GM21786 (cell line): ENCODE measurements at regions not wholly inside any gene's neighbourhood (a gene's known extent, or its start where the extent isn't known, plus 50 kb on each side); places are given as distances from the start of the nearest gene placed in this dataset.

Source experiments
- ATAC-seq: cut with Tn5 transposase; IDR thresholded peaks from one replicate; pipeline ENCODE4 v1.9.1; 2021; ENCODE audit not compliant: unreplicated experiment

DNA sequence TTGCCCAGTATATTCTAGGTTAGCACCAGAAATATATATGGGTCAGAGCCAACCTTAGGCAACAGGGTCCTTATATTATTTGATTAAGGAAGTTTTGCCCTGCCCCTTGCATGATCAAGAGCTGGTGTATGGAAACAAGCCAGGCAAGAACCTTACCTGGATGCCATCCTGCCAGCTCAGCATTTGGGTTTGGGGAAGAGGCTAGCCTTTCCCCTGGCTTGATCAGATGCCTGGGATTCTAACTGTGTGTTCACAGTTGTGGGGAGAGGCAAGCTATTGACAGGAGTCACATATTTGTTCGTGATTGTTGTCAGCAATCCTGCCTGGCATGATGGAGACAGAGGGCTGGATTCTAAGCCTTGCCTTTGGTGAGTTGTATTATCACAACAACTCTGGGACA is 260.0 kb upstream of the DACH1 start:
- no peak for ATAC-seq

DNA sequence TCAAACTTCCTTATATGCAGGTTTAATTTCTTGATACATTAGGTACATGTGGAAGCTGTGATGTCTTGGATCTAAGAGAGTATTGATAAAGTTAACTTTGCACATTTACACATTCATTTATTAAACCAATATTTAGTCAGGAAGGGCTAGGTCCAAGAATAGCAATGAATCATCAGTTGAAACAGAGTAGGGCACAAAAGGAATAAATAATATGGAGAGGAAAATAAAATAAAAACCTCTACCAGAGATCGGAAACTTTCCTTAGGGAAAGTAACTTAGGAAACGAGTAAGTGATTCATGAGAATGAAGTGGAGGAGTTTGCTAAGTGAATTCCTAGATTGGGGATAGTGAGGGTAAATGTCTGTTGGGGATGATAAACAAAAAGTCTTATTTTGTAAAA is 259.4 kb upstream of the DACH1 start:
- no peak for ATAC-seq

GRCh38 chr13:72125561-72125960 is 258.6 kb upstream of the DACH1 start:
- no peak for ATAC-seq

GRCh38 chr13:72122661-72123255 is 255.8 kb upstream of the DACH1 start:
- no peak for ATAC-seq

DNA sequence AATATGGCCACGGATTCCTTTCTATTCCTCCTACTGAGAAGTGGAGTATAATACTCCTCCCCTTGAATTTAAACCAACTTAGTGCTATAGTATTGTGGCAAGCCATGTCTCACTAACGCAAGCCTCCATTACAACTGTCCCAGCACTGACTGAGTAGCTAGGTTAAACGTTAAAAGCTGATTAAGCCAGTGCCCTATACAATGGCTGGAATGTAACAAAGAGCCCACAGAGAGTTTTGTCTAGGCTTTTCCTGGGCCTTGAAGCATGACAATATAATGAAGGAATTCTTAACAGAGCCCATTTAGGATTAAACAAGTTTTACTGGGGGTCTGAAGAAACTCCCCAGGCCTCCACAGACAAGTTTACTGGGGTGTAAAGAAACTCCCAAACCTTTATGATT is 254.5 kb upstream of the DACH1 start:
- no peak for ATAC-seq

DNA sequence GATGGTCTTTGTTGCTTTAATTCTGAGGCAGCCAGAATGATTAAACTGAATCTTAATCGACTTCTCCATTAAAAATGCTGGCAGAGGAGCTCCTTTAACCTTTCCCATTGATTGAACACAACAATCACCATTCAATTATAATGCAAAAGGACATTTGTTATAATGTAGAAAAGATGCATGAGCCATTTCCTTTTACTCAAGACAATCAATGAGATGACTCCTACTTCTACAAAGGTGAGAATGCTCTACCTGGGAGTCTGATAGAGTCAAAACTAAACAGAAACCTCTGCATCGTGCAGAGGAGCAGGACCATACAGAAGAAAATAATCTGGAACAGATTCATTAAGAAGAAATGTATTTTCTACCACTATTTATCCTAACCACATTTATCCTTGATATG is 253.6 kb upstream of the DACH1 start:
- ATAC-seq, result no peak

- ATAC-seq, result no peak
These were observed 246.9 kb upstream of the DACH1 start for GRCh38 chr13:72113931-72114330.

- ATAC-seq, result no peak
These were observed 246.1 kb upstream of the DACH1 start for GRCh38 chr13:72113076-72113475.

GRCh38 chr13:72112216-72112615 is 245.2 kb upstream of the DACH1 start:
- no peak for ATAC-seq

- no peak for ATAC-seq
These were observed 242.9 kb upstream of the DACH1 start for GRCh38 chr13:72109863-72110262.

- ATAC-seq, result no peak
These were observed 237.7 kb upstream of the DACH1 start for GRCh38 chr13:72104656-72105180.

DNA sequence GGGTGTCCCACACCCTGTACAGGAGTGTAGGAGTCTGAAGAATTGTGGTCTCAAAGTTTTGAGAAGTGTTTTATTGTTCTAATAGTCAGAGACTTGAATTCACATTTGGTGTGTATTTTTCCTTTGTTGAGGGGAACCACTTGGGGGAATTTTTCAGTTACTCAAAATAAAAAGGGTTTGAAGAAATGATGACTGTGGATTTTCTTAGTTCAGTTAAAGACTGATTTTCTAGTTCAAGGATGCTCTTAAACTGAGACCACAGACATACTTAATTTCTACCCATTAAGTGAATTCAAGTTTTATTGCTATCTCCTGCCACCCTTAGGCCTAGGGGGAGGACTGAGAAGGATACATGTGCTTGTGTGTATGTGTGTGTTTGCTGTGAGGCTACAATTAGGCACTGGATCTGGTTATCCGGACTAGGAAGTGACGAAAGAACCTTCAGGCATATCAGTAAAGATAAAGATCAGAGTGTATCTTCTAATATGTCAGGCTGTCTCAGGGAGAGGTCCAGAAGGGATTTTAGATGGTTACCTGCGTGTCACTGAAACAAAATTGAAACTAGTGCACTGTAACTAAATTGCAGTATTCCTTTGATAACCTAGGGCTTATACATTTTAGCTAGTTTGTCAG is 234.9 kb upstream of the DACH1 start:
- ATAC-seq, result no peak

DNA sequence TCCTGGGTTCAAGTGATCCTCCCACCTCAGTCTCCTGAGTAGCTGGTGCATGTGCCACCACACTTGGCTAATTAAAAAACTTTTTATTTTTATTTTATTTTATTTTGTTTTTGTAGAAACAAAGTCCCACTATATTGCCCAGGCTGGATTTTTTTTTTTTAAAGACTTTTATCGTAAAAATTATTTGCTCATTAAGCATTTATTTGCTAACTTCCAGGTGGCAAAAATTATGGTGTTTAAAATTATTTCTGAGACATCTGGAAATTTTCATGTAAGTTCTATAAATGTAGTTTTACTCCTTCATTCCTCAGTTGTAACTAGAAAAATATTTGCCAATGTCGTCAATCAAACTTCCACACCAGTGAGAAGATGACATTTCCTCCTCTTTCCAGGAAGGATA is 233.3 kb upstream of the DACH1 start:
- ATAC-seq, result no peak

DNA sequence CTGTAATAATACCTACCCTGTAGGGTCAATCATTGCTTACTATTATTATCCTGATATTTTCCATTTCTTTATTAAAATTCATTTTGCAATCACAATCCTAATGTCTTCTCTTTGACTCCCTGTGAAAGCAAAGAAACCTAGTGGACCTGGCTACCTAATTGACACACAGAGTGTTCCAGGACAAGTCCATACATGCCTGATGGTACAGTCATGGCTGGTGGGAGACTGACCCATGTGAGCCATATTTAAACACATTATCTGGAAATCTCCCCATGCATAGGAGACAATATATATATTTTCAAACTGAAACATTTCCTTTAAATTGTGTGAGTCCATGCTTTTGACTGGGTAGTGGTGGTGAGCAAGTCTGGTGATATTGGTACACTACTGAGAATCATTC is 230.6 kb upstream of the DACH1 start:
- ATAC-seq, result no peak

- no peak for ATAC-seq
These were observed 226.3 kb upstream of the DACH1 start for GRCh38 chr13:72093262-72093661.

- no peak for ATAC-seq
These were observed 207.7 kb upstream of the DACH1 start for GRCh38 chr13:72074663-72075062.

DNA sequence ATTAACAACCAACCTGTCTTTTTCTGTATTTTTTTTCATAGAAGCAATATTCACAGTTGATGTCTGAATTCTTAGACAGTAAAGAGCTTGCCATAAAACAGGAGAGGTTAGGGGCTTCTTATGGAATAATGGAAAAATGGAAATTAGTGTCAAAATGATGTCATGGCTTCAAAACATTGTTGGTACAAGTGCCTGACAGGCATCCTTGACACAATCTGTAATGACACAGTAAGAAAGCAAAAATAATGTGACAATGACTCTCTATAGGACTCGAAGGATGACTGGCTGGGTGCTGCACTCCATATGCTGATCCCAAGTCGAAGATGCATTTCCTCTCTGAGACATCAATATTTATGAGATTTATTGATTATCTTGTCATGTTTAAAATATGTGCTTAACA is 205.3 kb upstream of the DACH1 start:
- ATAC-seq, result no peak

DNA sequence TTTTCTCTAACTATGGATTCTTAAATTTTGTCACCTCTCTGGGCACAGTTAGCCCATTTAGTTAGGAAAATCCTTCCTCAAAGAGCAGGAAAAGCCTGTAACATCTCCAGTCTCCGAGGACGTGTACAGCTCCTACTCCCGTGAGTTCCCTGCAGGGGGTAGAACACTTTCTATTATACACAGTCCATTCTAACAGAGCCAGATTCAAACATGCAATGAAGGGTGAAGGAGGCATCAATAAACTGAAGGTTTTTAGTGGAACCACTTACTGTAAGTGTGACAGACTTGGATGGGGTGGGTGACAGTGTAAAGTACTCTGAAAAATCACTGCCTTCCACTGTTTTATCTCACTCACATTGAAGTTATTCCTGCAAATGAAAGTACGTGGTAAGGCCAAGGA is 204.7 kb upstream of the DACH1 start:
- no peak for ATAC-seq

- ATAC-seq, result no peak
These were observed 195.6 kb upstream of the DACH1 start for GRCh38 chr13:72062566-72062965.

DNA sequence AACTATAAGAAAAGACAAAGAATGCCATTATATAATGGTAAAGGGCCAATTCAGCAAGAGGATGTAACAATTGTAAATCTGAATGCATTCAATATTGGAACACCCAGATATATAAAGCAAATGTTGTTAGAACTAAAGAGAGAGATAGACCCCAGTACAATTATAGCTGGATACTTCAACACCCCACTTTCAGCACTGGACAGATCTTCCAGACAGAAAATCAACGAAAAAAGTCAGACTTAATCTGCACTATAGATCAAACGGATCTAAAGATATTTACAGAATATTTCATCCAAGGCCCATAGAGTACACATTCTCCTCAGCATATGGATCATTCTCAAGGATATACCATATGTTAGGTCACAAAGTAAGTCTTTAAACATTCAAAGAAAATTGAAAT is 194.6 kb upstream of the DACH1 start:
- no peak for ATAC-seq

DNA sequence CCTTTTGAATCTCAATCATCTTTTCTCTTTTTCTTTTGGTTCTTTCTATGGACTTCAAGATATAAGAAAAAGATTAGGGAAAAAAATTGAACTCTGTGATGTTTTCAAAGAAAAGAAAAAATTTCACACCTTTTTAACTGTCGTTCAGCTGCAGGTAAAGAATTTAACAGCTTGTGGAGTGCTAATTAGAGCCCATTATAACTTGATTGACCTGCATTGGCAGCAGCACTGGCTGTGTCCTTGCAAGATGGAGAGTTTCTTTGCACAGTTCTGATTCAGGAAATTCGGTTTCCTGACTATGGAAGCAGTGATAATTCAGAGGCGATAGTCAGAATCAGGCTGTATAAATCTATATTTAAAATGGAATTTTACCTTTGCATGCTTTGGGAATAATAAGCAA is 183.2 kb upstream of the DACH1 start:
- no peak for ATAC-seq

- ATAC-seq, result no peak
These were observed 176.4 kb upstream of the DACH1 start for GRCh38 chr13:72043366-72043765.

GRCh38 chr13:72041165-72041564 is 174.2 kb upstream of the DACH1 start:
- ATAC-seq, result no peak
